GM18909 (cell line): ENCODE measurements at regions not wholly inside any gene's neighbourhood (a gene's known extent, or its start where the extent isn't known, plus 50 kb on each side); places are given as distances from the start of the nearest gene placed in this dataset.

ENCODE experiments used
- ATAC-seq: cut with Tn5 transposase; IDR thresholded peaks from one replicate; pipeline ENCODE4 v1.9.1; 2021; ENCODE audit warnings: mild to moderate bottlenecking; ENCODE audit not compliant: unreplicated experiment, poor library complexity

DNA sequence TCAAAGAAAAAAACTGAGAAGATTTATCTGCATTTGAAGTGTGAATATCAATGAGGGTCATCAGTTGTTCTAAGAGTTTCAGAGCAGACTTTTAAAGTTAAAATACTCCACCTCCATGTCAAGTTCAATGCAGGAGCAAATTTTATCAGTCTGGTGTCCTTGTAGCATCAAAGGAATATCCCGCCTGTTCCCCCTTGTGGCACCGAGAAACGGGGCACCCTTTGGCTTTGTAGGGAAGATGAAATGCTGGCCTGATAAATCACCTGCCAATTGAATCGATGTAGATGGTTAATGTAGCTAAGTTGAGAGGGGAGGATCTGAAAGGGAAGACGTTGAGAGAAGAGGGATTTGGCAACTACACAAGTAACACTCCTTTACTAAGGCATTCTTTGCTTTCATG is 714.5 kb downstream of the EFNA5 start:
- no peak for ATAC-seq

DNA sequence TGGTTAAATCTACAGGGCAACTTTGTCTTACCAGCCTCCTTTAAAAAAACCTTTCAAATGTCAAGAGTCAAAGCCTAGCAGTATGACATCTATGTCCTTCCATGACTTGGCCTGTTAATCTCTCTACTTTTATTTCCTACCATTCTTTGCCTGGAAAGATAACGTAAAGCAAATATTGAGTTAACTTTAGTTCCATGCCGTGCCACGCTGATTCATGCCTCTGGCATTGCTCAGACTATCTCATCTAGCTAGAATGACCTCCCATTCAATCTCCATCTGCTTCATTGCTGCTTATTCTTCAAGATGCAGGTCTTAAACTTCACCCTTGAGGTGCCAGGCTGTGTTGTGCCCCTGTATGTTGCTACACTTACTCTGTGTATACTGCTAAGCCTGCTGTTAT is 729.8 kb downstream of the EFNA5 start:
- ATAC-seq = no peak

DNA sequence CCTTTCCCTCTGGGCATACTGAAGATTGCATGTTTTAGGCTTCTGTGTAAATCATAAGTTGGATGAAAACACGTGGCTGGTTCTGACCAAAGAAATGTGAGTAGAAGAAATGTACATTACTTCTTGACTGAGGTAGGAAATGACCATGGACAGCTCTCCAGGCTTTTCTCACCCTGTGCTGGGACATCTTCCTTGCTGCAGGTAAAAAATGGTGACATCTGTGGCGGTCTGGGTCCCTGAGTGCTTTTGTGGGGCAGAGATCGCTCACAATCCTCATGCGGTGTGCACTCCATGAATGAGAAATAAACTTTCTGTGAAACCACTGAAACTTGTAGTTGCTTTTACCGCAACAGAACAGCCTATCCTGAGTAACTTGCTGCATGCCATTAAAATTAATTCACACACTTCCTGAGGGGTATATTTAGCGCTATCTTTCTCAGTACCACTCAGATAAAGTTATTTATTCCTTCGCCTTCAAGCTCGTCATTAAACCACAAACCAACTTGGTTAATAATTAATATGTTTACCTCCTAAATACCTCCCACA is 730.4 kb downstream of the EFNA5 start:
- ATAC-seq = no peak

DNA sequence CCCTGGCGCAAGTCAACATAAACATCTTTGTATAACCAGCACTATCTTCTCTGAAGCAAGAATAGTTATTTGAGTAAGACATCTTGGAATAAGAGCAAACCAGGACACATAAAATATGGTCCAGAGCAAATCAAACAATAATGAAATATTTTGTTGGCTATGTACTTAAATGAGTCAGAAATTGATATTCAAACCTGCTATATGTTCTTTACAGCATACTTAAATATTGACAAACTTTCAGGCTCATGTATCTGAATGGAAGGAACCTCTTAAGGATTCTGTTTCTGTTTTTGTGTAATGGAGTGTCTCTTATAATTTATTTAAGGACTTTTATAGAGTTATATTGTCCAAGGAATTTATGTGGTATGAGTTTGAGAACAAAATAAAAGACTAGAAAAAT is 747.3 kb downstream of the EFNA5 start:
- ATAC-seq = no peak

DNA sequence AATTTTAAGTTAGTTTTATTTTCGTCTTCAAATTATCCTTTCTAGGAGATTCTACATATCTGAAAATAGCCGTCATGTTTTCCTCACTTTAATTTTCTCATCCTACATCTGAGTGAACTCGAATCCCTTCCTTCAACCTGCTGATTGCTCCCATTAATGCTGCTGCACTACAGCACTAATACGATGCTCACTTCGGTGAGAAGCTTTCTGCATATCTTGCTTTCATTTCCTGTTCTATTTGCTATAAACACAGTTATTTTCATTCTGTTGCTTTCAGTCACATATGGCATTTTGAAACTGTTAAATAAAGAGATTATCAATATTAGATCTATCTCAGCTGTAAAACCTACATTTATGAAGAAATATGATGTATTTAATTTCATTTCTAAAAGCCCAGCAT is 749.2 kb downstream of the EFNA5 start:
- ATAC-seq = no peak

DNA sequence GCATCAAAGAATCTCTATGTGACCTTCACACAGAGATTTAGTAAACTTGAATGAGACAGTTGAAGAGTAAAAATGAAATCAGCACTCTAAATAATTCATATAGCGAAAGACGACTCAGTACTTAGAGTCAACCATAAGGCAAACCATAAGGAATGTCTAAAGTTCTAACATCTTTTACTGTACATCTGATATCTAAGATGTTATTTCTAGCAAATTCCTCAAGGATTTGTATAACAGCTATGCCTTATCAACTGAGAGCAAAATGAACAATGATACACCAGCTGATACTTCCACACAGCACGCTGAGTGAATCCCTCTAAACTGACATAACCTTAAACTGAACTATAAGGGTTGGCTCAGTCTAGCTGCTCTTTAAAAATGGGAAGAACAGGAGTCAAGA is 760.3 kb downstream of the EFNA5 start:
- no peak for ATAC-seq

DNA sequence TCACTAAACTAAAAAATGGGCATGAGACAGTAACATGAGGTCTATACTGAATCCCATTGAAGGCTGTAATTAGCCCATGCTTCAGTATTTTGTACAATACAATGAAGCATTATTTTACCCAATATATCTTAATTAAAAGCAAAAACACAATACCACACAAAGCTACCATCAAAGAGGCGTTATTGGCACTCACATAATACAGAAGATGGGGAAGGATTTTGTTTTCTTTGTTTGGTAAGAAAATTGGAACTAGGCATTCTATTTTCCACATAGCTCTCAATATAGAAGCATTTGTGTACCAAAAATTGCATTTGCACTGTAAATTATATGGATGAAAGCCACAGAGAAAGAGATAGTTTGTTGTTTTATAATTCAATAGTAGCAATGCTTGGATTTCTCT is 761.0 kb downstream of the EFNA5 start:
- ATAC-seq = no peak

GRCh38 chr5:106907979-106908378 is 762.8 kb downstream of the EFNA5 start:
- ATAC-seq = no peak

DNA sequence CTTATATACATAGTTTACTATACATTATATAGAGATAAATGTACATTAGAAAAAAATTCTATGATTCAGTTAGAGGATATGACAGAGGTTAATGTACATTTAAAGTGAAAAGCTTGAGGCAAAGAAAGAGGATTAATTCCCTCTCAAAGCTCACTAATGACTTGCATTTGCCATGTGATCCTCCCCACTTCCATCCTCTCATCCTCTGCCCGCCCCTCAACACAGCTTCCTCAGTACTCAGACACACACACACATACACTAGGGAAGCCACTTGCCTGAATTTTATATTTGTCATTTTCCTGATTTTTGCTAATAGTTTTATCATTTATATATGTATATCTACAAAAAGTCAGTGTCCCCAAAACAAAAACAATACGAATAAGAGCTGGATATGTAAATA is 764.5 kb downstream of the EFNA5 start:
- no peak for ATAC-seq

DNA sequence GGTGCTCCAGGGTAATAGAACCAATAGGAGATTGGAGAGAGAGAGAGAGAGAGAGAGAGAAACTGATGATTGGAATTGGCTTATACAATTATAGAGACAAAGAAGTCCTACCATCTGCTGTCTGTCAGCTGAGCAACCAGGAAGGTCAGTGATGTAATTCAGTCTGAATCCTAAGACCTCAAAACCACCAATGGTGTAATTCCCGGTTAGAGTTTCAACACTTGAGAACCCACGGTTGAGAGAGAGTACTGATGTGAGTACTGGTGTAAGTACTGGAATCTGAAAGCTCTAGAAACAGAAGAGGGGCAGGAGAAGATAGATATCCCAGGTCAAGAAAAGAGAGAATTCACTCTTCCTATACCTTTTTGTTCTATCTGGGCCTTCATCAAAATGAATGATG is 775.8 kb downstream of the EFNA5 start:
- ATAC-seq = no peak

DNA sequence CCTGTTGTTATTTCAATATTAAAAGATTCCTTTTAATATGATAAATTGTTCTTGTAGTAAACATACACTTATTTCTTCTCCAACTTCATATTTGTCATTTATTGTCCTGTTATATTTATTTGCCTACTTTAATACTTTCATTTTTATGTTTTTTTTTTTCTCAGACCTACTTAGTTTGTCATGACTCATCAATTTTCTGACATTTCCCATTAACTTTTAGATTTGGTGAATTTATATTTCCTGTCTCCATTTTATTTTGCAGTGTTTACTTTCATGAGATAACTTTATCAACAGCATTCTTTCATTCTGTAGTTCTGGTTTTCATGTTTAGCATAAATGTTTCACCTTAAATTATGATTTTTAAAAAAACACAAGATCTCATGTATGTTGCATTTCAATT is 788.7 kb downstream of the EFNA5 start:
- no peak for ATAC-seq

- no peak for ATAC-seq
These were observed 790.1 kb downstream of the EFNA5 start for GRCh38 chr5:106880656-106881055.

DNA sequence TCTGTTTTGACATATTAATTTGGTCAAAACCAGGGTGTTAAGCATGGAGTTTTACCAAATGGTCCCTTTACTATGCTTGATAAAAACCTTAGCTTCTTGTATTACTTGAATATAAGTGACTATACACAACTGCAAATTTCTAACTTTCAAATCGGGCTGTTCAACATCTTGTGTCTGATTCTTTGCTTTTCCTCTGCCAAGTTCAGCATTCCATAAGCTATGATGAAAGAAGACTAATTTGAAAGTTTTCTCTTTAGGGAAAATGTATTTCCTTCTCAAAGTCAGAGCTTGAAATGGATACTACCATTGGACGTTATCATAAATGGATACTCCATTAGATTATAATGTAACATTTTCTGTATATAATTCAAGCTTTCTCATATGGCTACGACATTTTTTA is 792.9 kb downstream of the EFNA5 start:
- ATAC-seq = no peak

DNA sequence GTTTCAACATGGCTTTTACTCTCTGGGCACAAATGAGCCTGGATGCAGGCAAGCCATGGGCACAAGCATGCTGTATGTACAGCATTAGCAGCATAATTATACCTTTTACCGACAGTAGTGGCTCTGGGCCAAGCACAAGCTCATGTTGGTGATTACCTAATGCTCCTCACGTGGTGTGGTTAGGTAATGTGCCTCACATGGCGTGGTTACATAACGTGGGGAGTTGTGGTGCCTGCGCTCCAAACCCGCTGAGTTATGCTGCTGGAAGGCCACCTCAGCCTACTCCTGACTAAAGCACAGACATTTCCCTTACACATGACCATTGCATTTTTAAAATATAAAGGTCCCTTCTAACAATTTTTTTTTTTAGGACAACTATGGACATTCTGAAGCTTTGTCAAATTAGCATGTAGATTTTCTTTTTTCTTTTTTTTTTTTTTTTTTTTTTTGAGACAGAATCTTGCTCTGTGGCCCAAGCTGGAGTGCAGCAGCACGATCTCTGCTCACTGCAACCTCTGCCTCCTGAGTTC is 794.0 kb downstream of the EFNA5 start:
- ATAC-seq = no peak

DNA sequence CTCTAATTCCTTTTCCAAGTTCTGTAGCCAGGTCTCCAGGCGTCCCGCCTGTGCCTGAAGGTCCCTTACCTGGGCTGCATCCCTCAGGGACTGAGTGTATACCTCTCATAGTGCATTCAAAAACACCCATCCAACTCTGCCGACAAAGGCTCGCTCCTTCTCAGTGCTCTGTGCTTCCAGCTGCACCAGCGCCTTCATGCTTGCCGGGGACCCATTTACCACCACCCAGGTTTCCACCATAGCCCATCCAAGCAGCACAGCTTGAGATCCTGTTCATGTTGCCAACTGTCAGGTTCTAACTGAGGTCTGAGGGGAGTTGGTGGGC is 794.5 kb downstream of the EFNA5 start:
- ATAC-seq = no peak

GRCh38 chr5:106875591-106876297 is 795.0 kb downstream of the EFNA5 start:
- ATAC-seq = no peak

DNA sequence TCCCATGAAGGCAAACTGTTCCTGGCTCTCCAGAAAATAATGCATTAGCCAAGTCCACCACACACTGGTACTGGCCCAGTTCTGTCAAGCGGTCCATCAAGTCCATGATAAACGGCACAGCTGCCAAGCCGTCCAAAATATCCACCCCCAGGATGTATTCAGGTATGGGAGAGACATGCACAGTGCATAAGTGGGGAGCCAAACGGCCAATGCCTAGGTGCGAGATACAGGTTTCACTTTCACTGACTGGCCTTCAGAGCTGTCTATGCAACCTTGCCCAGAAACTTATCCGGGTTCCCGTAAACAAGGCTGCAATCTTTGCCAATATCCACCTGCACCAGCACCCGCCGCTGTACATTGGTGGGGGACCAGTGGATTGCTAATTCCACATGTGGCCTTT is 795.8 kb downstream of the EFNA5 start:
- no peak for ATAC-seq

GRCh38 chr5:106874531-106874930 is 796.2 kb downstream of the EFNA5 start:
- no peak for ATAC-seq

- no peak for ATAC-seq
These were observed 797.2 kb downstream of the EFNA5 start for GRCh38 chr5:106873568-106873967.

DNA sequence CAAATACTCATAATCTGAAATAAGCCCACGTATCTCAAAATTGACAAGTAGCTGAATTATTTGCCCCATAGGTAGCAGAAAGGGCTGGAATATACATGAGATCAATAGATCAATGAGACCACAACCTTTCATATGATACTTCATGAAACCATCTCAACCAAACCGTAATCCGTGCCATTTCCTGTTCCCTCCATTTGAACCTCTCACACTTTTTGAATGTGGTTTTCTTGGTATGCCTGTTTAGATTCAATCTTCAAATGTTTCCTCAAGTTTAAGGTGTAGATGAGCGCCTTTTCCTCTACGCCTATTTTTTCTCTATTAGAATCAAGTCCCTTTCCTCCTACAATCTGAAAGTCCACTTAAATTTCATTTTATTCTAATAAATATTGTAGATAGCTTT is 805.5 kb downstream of the EFNA5 start:
- ATAC-seq = no peak

GRCh38 chr5:106862450-106863193 is 808.1 kb downstream of the EFNA5 start:
- ATAC-seq = no peak
